ENCODE measurements at regions not wholly inside any gene's neighbourhood (a gene's known extent, or its start where the extent isn't known, plus 50 kb on each side); places are given as distances from the start of the nearest gene placed in this dataset.

DNA sequence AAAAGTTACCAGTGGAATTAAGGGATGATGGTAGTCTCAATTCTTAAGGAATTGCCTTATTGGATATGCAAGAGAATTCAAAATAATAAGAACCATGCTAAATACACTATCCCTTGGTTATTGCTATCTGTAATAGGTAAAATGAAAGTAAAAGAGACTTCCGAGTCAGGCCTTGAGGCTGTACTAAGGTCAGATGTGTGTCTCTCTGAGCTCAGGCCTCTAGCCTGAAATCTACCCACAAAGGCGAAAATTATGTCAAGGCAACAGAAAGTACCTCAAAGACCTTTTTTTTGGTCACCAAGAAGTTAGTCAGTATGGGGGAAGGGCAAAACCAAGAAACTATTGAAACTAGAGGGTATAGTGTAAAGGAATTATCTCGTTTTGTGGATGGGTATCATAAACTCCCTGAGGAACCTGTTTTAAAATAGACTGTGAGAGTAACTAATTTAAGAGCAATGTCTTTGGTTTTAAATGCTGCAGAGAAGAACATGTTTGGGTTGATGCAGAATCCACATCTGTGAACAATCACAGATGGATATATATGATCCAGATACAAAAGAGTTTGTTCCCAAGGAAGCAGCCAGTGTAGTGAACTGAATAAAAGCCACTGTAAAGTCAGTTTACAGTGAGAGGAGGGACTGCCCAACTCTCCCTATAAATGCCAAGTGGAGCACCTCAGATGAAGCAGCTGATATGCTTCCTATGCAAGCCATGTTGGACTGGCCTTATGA lies 382.3 kb upstream of the SEMA6D start:
- H3K4me3 ChIP-seq (ENCODE audit: low read depth, low read length) = no peak overlapping the region
- TF ChIP-seq, protein P1, sequence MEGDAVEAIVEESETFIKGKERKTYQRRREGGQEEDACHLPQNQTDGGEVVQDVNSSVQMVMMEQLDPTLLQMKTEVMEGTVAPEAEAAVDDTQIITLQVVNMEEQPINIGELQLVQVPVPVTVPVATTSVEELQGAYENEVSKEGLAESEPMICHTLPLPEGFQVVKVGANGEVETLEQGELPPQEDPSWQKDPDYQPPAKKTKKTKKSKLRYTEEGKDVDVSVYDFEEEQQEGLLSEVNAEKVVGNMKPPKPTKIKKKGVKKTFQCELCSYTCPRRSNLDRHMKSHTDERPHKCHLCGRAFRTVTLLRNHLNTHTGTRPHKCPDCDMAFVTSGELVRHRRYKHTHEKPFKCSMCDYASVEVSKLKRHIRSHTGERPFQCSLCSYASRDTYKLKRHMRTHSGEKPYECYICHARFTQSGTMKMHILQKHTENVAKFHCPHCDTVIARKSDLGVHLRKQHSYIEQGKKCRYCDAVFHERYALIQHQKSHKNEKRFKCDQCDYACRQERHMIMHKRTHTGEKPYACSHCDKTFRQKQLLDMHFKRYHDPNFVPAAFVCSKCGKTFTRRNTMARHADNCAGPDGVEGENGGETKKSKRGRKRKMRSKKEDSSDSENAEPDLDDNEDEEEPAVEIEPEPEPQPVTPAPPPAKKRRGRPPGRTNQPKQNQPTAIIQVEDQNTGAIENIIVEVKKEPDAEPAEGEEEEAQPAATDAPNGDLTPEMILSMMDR (IDR thresholded peaks at IDR 0.05; ENCODE audit: low read depth, low read length) = no peak

DNA sequence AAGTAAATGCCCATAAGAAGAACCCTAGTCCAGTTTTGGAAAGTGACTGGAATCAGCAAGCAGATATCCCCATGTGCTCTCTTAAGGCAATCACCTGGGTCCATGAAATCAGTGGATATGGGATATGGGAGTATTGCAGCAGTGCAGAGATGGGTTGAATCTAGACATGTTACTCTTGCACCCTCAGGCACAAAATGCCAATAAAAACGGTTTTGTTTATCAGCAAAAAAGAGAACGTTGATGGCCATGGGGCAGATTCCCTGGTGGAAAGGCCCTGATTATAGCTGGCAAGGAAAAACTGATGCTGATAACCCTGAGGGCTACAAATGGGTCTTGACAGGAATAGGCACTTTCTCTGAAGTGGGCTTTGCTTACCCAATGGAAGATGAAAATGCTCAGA lies 380.2 kb upstream of the SEMA6D start:
- TF ChIP-seq, protein P1 (IDR thresholded peaks at IDR 0.05; ENCODE audit: low read depth, low read length) = no peak
- no peak overlapping the region for H3K4me3 ChIP-seq (ENCODE audit: low read depth, low read length)

DNA sequence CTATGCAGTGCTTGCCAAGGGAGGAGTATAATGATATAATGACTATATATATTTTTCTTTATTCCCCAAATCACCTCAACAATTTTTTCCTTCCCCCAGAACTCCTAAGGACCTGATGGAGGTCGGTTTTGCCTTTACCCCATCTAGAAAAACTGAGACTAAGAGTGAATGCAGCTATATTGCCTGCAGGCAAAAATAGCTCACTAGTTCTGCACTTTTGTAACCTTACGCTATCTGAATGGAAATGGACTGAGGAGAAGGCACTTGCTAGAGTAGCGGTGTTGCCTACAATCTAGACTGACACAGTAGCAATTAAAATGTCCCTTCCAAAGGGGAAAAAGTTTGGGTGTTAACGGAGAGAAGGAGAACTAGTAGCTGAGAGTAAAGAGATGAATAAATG lies 379.5 kb upstream of the SEMA6D start:
- H3K4me3 ChIP-seq (ENCODE audit: low read depth, low read length) = no peak overlapping the region
- TF ChIP-seq, protein P1 (IDR thresholded peaks at IDR 0.05; ENCODE audit: low read depth, low read length) = no peak

DNA sequence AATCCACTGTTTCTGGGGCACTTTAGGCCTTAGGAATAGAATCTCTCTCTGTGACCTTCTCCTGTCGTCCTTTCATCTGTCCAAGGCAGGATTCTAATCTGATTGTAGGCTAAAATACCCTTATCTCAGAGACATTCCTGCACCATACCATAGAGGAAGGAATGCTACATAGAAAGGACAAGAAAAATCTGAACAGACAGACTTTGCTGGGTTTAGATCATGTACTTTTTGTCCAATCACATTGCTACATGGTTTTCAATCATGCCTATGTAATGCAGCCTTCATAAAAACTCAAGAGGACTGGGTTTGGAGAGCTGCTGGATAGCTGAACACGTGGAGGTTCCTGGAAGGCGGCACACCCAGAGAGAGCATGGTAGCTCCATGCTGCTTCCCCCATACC lies 378.5 kb upstream of the SEMA6D start:
- TF ChIP-seq, protein P1 (IDR thresholded peaks at IDR 0.05; ENCODE audit: low read depth, low read length) = no peak
- H3K4me3 ChIP-seq (ENCODE audit: low read depth, low read length) = no peak overlapping the region

DNA sequence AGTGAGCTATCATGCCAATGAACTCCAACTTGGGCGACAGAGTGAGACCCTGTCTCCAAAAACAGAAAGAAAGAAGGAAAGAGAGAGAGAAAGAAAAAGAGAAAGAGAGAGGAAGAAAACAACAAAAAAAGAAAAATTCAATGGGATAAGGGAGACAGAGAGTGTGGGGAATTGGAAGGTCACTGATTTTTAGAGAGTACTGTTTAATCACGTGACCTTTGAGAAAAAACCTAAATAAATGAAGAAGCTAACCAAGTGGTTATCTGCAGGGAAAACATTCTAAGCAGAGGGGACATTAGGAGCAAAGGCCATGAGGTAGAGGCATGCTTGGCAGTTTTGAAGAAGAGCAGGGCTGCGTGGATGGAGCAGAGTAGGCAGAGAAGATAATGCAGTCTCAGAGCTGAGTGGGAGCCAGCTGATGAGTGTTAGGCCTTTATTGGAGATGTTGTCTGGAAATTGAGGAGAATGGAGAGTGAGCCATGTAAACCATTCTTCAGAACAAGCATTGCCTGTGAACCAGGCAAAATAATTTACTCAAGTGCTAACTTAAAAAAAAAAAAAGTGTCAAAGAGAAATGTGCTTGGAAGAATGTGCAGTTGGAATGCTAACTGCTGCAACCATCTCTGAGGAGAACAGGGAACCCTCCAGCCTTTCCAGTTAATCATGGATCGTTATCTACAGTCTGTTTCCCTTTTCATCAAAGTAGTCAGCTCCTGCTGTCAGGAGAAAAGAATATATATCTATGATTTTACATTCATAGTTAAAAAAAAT lies 377.3 kb upstream of the SEMA6D start:
- TF ChIP-seq, protein P1 (IDR thresholded peaks at IDR 0.05; ENCODE audit: low read depth, low read length) = no peak

DNA sequence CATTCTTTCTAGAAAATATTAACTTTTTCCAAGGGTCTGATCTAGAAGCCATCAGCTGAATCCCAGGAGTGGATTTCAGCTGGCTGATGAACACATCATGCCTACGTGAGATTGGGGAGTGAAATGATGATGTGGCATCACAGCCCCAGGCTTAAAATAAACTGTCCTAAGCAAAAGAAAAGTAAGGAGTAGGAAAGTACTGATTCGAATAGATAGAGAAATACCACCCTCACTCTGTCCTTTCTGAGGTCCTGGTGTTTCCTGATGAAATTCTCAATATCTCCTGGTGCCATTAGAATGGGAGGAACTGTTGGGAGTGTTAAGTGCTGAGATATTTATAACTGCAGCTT lies 376.8 kb upstream of the SEMA6D start:
- TF ChIP-seq, protein P1 (IDR thresholded peaks at IDR 0.05; ENCODE audit: low read depth, low read length) = no peak
- no peak overlapping the region for H3K4me3 ChIP-seq (ENCODE audit: low read depth, low read length)

More for the DNA sequence above, 377.3 kb upstream of the SEMA6D start:
- H3K4me3 ChIP-seq (ENCODE audit: low read depth, low read length) = no peak overlapping the region

DNA sequence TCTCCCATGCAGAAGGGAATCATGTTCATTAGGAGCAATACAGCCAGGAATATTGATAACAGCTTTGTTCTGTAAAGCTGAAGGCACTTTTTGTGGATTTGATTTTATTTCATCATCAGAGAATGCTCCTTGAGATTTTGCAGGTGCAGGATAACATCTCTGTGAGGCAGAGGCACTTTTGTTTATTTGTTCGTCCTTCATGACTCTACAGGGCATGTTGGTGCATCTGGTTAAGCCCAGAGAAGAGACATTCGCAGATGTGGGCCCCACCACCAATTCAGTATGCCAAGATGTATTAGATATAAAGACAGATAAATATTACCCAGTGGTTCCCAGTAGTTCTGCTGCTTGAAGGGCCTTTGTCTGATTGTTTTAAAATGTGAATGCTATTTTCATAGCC lies 368.1 kb upstream of the SEMA6D start:
- TF ChIP-seq, protein P1 (IDR thresholded peaks at IDR 0.05; ENCODE audit: low read depth, low read length) = no peak
- no peak overlapping the region for H3K4me3 ChIP-seq (ENCODE audit: low read depth, low read length)

All from WI38 (cell line).